ENCODE measurements at regions not wholly inside any gene's neighbourhood (a gene's known extent, or its start where the extent isn't known, plus 50 kb on each side); places are given as distances from the start of the nearest gene placed in this dataset.

DNA sequence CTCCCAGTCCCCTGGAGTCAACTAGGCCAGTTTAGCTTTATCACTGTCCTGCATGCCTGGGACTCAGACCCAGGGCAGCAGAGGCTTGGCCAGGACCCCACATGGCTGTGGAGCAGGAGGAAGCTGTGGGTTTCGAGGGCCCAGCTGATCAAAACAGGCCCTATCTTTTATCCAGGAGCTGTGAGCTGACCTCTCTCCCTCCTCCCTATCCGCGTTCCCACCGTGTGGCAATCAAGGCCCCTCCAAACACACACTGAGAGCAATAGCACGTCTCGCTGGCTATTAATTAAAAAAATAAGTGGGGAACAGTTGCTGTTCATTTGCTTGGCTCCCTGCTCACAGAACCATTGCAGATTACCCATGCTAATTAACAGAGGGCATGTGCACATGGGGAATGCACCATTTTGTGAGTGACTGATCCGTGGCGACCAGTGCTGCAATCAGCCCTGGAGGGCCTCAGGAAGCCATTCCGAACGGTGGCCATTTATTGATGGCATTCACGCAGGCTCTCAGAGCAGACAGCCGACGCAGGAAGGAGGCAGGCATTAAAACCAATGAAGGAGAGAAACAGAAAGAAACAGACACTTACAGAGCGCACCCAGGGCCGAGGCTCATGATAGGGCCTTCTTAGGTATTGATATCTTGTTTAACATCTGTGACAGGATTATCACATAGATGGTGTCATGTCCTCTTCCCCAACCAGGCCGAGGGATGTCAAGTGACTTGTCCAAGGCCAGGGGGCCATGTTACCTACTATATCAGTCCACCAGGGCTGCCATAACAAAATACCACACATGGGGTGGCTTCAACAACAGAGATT is 157.1 kb downstream of the KATNIP start:
- DNase-seq = no peak
- H3K14ac ChIP-seq (ENCODE audit: low read length) = no peak overlapping the region
- no CpG with 5 or more reads among the region's 16 CpGs for WGBS (ENCODE audit: extremely low coverage, insufficient coverage, insufficient read length)
- H3K4ac ChIP-seq (ENCODE audit: low read depth, low read length) = no peak overlapping the region
- H3K4me3 ChIP-seq (ENCODE audit: low read depth, low read length) = no peak overlapping the region
- H3K9ac ChIP-seq (ENCODE audit: low read length) = no peak overlapping the region
- no peak overlapping the region for H4K91ac ChIP-seq (ENCODE audit: low read depth, low read length)
- H4K12ac ChIP-seq (ENCODE audit: low read depth, low read length) = no peak overlapping the region
- H3K18ac ChIP-seq (ENCODE audit: low read length) = no peak overlapping the region
- H3K23ac ChIP-seq (ENCODE audit: low read length) = no peak overlapping the region
- no peaks in the 10 kb centered on the region for H3K27me3 ChIP-seq (ENCODE audit: insufficient read depth, low read length)
- H3K27ac ChIP-seq (ENCODE audit: low read depth, low read length) = no peak overlapping the region
- H2AFZ ChIP-seq (ENCODE audit: insufficient read depth, low read length, poor library complexity) = no peak overlapping the region
- no peak overlapping the region for H2BK5ac ChIP-seq (ENCODE audit: low read depth, low read length, poor library complexity)
- H3K4me2 ChIP-seq (ENCODE audit: low read length) = no peak overlapping the region
- peaks cover 0 to 9% of the 10 kb centered on the region in 2 experiments for H3K36me3 ChIP-seq (ENCODE audit: control insufficient read depth in 1 of 2, insufficient read depth in 2 of 2, low read length in 2 of 2)
- H3K9me3 ChIP-seq (ENCODE audit: insufficient read depth, low read depth, low read length) = no peaks in the 10 kb centered on the region
- no peaks in the 10 kb centered on the region for H3K79me1 ChIP-seq (ENCODE audit: low read length)
- no peak overlapping the region for H4K8ac ChIP-seq (ENCODE audit: low read depth, low read length)
- H3K79me2 ChIP-seq (ENCODE audit: control insufficient read depth, insufficient read depth, low read length, poor library complexity) = no peaks in the 10 kb centered on the region
- H2BK120ac ChIP-seq (ENCODE audit: insufficient read depth, low read length, poor library complexity) = no peak overlapping the region
- H2BK12ac ChIP-seq (ENCODE audit: low read length) = no peak overlapping the region
- H3K4me1 ChIP-seq (ENCODE audit: control insufficient read depth in 1 of 2, insufficient read depth in 2 of 2, low read length in 2 of 2) = peaks cover 0 to 2% of the 10 kb centered on the region in 2 experiments
- no peak overlapping the region for H2AK5ac ChIP-seq (ENCODE audit: low read length)

DNA sequence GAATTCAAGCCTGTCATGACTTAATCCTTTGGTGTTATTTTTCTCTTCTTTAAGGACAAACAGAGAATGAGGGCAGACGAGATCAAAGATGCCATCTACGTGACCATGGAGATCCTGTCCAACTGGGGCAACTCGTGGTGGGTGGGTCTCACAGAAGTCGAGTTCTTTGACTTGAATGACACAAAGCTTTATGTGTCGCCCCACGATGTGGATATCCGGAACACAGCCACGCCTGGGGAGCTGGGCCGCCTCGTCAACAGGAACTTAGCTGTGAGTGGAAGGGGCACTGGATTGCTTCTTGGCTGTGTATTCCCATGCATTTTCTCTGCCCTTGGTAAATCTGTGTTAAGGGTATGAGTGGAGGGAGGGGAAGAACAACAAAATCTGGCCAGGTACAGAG is 158.7 kb downstream of the KATNIP start:
- Histone ChIP-seq H3K18ac (ENCODE audit: low read length) (no peak overlapping the region), H4K91ac (ENCODE audit: low read depth, low read length) (no peak overlapping the region), H3K79me1 (ENCODE audit: low read length) (no peaks in the 10 kb centered on the region), H3K14ac (ENCODE audit: low read length) (no peak overlapping the region), H3K4me1 (ENCODE audit: control insufficient read depth in 1 of 2, insufficient read depth in 2 of 2, low read length in 2 of 2) (no peaks in the 10 kb centered on the region), H2AFZ (ENCODE audit: insufficient read depth, low read length, poor library complexity) (no peak overlapping the region), H3K9ac (ENCODE audit: low read length) (no peak overlapping the region), H4K12ac (ENCODE audit: low read depth, low read length) (no peak overlapping the region), H3K79me2 (ENCODE audit: control insufficient read depth, insufficient read depth, low read length, poor library complexity) (no peaks in the 10 kb centered on the region), H3K27me3 (ENCODE audit: insufficient read depth, low read length) (no peaks in the 10 kb centered on the region), H4K8ac (ENCODE audit: low read depth, low read length) (no peak overlapping the region), H3K9me3 (ENCODE audit: insufficient read depth, low read depth, low read length) (peaks cover 2% of the 10 kb centered on the region), H3K27ac (ENCODE audit: low read depth, low read length) (no peak overlapping the region), H2BK12ac (ENCODE audit: low read length) (no peak overlapping the region), H2AK5ac (ENCODE audit: low read length) (no peak overlapping the region), H2BK120ac (ENCODE audit: insufficient read depth, low read length, poor library complexity) (no peak overlapping the region), H3K4ac (ENCODE audit: low read depth, low read length) (no peak overlapping the region), H3K4me3 (ENCODE audit: low read depth, low read length) (no peak overlapping the region), H3K23ac (ENCODE audit: low read length) (no peak overlapping the region), H3K4me2 (ENCODE audit: low read length) (no peak overlapping the region), H2BK5ac (ENCODE audit: low read depth, low read length, poor library complexity) (no peak overlapping the region), H3K36me3 (ENCODE audit: control insufficient read depth in 1 of 2, insufficient read depth in 2 of 2, low read length in 2 of 2) (peaks cover 0 to 9% of the 10 kb centered on the region in 2 experiments)
- no CpG with 5 or more reads among the region's 10 CpGs for WGBS (ENCODE audit: extremely low coverage, insufficient coverage, insufficient read length)
- DNase-seq = no peak

DNA sequence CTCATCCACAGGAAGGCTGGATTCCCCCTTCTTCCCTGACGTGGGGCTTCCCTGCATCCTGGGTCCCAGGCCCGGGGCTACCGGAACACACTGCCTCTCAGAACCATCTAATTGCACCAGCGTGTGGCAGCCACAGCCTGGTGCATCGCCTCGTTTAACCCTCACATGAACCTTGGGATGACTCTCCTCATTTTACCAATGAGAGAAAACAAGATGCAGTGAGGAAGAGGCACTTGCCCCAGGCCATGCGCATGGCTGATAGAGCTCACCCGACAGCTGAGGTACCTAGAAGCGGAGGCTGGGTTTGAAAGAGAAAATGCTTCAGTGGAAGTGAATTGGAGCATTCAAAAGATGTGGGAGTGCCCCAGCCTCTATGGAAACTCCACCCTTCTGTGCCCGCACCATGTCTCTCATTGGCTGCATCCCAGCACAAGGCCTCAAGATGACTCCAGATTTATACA is 162.3 kb downstream of the KATNIP start:
- Histone ChIP-seq H4K12ac (ENCODE audit: low read depth, low read length) (no peak overlapping the region), H3K79me1 (ENCODE audit: low read length) (no peaks in the 10 kb centered on the region), H3K4me3 (ENCODE audit: low read depth, low read length) (peak overlapping the region; percentile 34), H2BK12ac (ENCODE audit: low read length) (no peak overlapping the region), H3K4me1 (ENCODE audit: control insufficient read depth in 1 of 2, insufficient read depth in 2 of 2, low read length in 2 of 2) (no peaks in the 10 kb centered on the region), H2BK120ac (ENCODE audit: insufficient read depth, low read length, poor library complexity) (no peak overlapping the region), H3K18ac (ENCODE audit: low read length) (no peak overlapping the region), H3K27me3 (ENCODE audit: insufficient read depth, low read length) (no peaks in the 10 kb centered on the region), H3K4me2 (ENCODE audit: low read length) (no peak overlapping the region), H4K91ac (ENCODE audit: low read depth, low read length) (no peak overlapping the region), H3K36me3 (ENCODE audit: control insufficient read depth in 1 of 2, insufficient read depth in 2 of 2, low read length in 2 of 2) (peaks cover 2 to 9% of the 10 kb centered on the region in 2 experiments), H3K9ac (ENCODE audit: low read length) (no peak overlapping the region), H4K8ac (ENCODE audit: low read depth, low read length) (no peak overlapping the region), H2AFZ (ENCODE audit: insufficient read depth, low read length, poor library complexity) (no peak overlapping the region), H2AK5ac (ENCODE audit: low read length) (no peak overlapping the region), H3K4ac (ENCODE audit: low read depth, low read length) (no peak overlapping the region), H3K14ac (ENCODE audit: low read length) (no peak overlapping the region), H3K9me3 (ENCODE audit: insufficient read depth, low read depth, low read length) (peaks cover 2% of the 10 kb centered on the region), H3K23ac (ENCODE audit: low read length) (no peak overlapping the region), H3K27ac (ENCODE audit: low read depth, low read length) (no peak overlapping the region), H2BK5ac (ENCODE audit: low read depth, low read length, poor library complexity) (no peak overlapping the region), H3K79me2 (ENCODE audit: control insufficient read depth, insufficient read depth, low read length, poor library complexity) (no peaks in the 10 kb centered on the region)
- no peak for DNase-seq
- WGBS (ENCODE audit: extremely low coverage, insufficient coverage, insufficient read length) = no CpG with 5 or more reads among the region's 10 CpGs

DNA sequence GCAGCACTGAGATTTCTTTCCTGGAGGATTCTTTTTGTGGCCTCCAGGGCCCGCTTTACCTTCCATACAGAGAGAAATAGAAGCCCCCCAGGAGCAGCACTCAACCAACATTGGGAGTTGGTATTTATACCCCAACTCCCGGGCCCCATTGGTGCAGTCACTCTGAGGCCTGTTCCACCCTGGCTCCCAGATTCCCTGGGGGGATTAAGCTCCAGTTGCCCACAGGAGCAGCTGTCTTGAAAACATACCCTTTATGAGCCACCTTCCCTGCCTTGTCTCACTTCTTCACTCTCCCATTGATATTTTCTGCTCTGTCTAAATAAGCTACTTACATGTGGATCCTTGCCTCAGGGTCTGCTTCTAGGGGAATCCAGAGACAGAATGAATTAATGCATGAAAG is 167.8 kb downstream of the KATNIP start:
- peak overlapping the region; percentile 41 for H3K9ac ChIP-seq (ENCODE audit: low read length)
- H2BK120ac ChIP-seq (ENCODE audit: insufficient read depth, low read length, poor library complexity) = no peak overlapping the region
- DNase-seq = no peak
- H2AFZ ChIP-seq (ENCODE audit: insufficient read depth, low read length, poor library complexity) = no peak overlapping the region
- H3K4me3 ChIP-seq (ENCODE audit: low read depth, low read length) = no peak overlapping the region
- H3K18ac ChIP-seq (ENCODE audit: low read length) = no peak overlapping the region
- no peaks in the 10 kb centered on the region for H3K79me1 ChIP-seq (ENCODE audit: low read length)
- peaks cover 2 to 6% of the 10 kb centered on the region in 2 experiments for H3K4me1 ChIP-seq (ENCODE audit: control insufficient read depth in 1 of 2, insufficient read depth in 2 of 2, low read length in 2 of 2)
- H2BK12ac ChIP-seq (ENCODE audit: low read length) = no peak overlapping the region
- no peak overlapping the region for H4K8ac ChIP-seq (ENCODE audit: low read depth, low read length)
- no peaks in the 10 kb centered on the region for H3K79me2 ChIP-seq (ENCODE audit: control insufficient read depth, insufficient read depth, low read length, poor library complexity)
- no peak overlapping the region for H4K91ac ChIP-seq (ENCODE audit: low read depth, low read length)
- no peak overlapping the region for H3K4me2 ChIP-seq (ENCODE audit: low read length)
- H3K9me3 ChIP-seq (ENCODE audit: insufficient read depth, low read depth, low read length) = no peaks in the 10 kb centered on the region
- peaks cover 0 to 9% of the 10 kb centered on the region in 2 experiments for H3K36me3 ChIP-seq (ENCODE audit: control insufficient read depth in 1 of 2, insufficient read depth in 2 of 2, low read length in 2 of 2)
- no peak overlapping the region for H3K27ac ChIP-seq (ENCODE audit: low read depth, low read length)
- H2BK5ac ChIP-seq (ENCODE audit: low read depth, low read length, poor library complexity) = no peak overlapping the region
- H3K23ac ChIP-seq (ENCODE audit: low read length) = no peak overlapping the region
- no peaks in the 10 kb centered on the region for H3K27me3 ChIP-seq (ENCODE audit: insufficient read depth, low read length)
- no peak overlapping the region for H2AK5ac ChIP-seq (ENCODE audit: low read length)
- H3K4ac ChIP-seq (ENCODE audit: low read depth, low read length) = no peak overlapping the region
- no CpG with 5 or more reads among the region's 2 CpGs for WGBS (ENCODE audit: extremely low coverage, insufficient coverage, insufficient read length)
- H4K12ac ChIP-seq (ENCODE audit: low read depth, low read length) = no peak overlapping the region
- H3K14ac ChIP-seq (ENCODE audit: low read length) = no peak overlapping the region
